ENCODE measurements at regions not wholly inside any gene's neighbourhood (a gene's known extent, or its start where the extent isn't known, plus 50 kb on each side); places are given as distances from the start of the nearest gene placed in this dataset.

GRCh38 chr15:31245756-31246155 is 80.9 kb upstream of the KLF13 start:
- no peaks in the 10 kb centered on the region for H3K9me3 ChIP-seq
- no peak for ATAC-seq
- TF ChIP-seq POLR2A (IDR thresholded peaks at IDR 0.05) (no peak), EP300 (IDR thresholded peaks at IDR 0.05) (no peak), POLR2AphosphoS5 (IDR thresholded peaks at IDR 0.05) (no peak)
- H3K4me3 ChIP-seq: no peak overlapping the region
- 80% methylated on average over 1 of the region's 3 CpGs; no CpG with 5 or more reads in 1 of the 2 donors for WGBS, 2 donors (ENCODE audit: low coverage in 1 of 2)
- H3K27me3 ChIP-seq: peaks cover 6% of the 10 kb centered on the region
- H3K27ac ChIP-seq: no peak overlapping the region
- no peaks in the 10 kb centered on the region for H3K4me1 ChIP-seq
- H3K36me3 ChIP-seq: no peaks in the 10 kb centered on the region

- no peak for TF ChIP-seq EP300 (IDR thresholded peaks at IDR 0.05)
- no peak for TF ChIP-seq POLR2A (IDR thresholded peaks at IDR 0.05)
- no peak for TF ChIP-seq POLR2AphosphoS5 (IDR thresholded peaks at IDR 0.05)
- TF ChIP-seq, protein P1, sequence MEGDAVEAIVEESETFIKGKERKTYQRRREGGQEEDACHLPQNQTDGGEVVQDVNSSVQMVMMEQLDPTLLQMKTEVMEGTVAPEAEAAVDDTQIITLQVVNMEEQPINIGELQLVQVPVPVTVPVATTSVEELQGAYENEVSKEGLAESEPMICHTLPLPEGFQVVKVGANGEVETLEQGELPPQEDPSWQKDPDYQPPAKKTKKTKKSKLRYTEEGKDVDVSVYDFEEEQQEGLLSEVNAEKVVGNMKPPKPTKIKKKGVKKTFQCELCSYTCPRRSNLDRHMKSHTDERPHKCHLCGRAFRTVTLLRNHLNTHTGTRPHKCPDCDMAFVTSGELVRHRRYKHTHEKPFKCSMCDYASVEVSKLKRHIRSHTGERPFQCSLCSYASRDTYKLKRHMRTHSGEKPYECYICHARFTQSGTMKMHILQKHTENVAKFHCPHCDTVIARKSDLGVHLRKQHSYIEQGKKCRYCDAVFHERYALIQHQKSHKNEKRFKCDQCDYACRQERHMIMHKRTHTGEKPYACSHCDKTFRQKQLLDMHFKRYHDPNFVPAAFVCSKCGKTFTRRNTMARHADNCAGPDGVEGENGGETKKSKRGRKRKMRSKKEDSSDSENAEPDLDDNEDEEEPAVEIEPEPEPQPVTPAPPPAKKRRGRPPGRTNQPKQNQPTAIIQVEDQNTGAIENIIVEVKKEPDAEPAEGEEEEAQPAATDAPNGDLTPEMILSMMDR (IDR thresholded peaks at IDR 0.05): no peak
- H3K4me3 ChIP-seq: no peak overlapping the region
- ATAC-seq: no peak
- H3K27me3 ChIP-seq: peaks cover 6% of the 10 kb centered on the region
- H3K36me3 ChIP-seq: no peaks in the 10 kb centered on the region
- no peaks in the 10 kb centered on the region for H3K9me3 ChIP-seq
- no peaks in the 10 kb centered on the region for H3K4me1 ChIP-seq
- H3K27ac ChIP-seq: no peak overlapping the region
- WGBS, 2 donors (ENCODE audit: low coverage in 1 of 2): 92 to 98% methylated on average over 5 to 9 of the region's 13 CpGs
Measured at GRCh38 chr15:31247404-31247803, 79.2 kb upstream of the KLF13 start.

DNA sequence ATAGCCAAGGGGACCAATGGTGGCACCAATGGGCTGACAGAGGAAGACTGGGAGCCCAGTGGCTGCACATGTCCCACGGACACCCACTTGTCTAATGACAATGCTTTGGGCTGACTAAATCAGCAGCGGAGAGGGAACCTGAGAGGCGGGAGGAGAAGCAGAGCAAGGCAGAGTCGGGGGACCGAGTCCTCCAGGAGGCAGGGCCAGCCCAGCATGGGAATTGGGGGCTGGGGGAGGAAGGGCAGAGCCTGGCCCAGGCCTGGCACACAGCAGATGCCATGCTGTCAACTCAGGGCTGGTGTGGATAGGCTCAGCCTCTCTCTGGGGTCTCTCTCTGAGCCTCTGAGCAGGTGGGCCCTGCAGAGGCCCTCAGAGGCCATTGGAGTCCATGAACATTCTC is 78.4 kb upstream of the KLF13 start:
- Histone ChIP-seq H3K36me3 (no peaks in the 10 kb centered on the region), H3K9me3 (no peaks in the 10 kb centered on the region), H3K27ac (no peak overlapping the region), H3K27me3 (peaks cover 6% of the 10 kb centered on the region), H3K4me1 (no peaks in the 10 kb centered on the region), H3K4me3 (no peak overlapping the region)
- WGBS, 2 donors (ENCODE audit: low coverage in 1 of 2): 80% methylated on average over 3 of the region's 5 CpGs; no CpG with 5 or more reads in 1 of the 2 donors
- TF ChIP-seq POLR2AphosphoS5 (IDR thresholded peaks at IDR 0.05): no peak
- TF ChIP-seq POLR2A (IDR thresholded peaks at IDR 0.05): no peak
- no peak for TF ChIP-seq EP300 (IDR thresholded peaks at IDR 0.05)
- TF ChIP-seq, protein P1 (IDR thresholded peaks at IDR 0.05): no peak
- ATAC-seq: no peak

DNA sequence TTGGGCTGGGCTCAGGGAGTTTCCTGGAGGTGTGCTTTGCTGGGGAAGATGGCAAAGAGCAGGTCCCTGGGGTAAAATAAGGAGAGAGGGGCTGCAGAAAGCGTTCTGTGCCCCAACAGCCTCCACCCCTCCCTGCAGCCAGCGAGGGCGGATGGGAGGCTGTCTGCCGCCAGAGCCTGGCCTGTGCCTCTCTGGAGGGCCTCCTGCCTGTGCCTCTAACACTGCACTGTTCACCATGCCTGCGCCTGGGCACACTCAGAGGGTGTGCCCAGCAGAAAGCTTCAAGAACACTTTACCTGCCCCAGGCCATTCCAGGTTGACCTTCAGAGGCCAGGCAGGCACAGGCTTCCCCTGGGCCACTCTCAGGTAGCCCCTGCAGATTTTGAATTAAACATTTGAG is 77.7 kb upstream of the KLF13 start:
- H3K9me3 ChIP-seq: no peaks in the 10 kb centered on the region
- WGBS, 2 donors (ENCODE audit: low coverage in 1 of 2): 100% methylated on average over 2 of the region's 5 CpGs; no CpG with 5 or more reads in 1 of the 2 donors
- H3K27me3 ChIP-seq: peaks cover 6% of the 10 kb centered on the region
- H3K27ac ChIP-seq: no peak overlapping the region
- no peak for TF ChIP-seq POLR2AphosphoS5 (IDR thresholded peaks at IDR 0.05)
- no peak for TF ChIP-seq EP300 (IDR thresholded peaks at IDR 0.05)
- TF ChIP-seq, protein P1 (IDR thresholded peaks at IDR 0.05): no peak
- no peak for TF ChIP-seq POLR2A (IDR thresholded peaks at IDR 0.05)
- no peak for ATAC-seq
- no peaks in the 10 kb centered on the region for H3K4me1 ChIP-seq
- H3K36me3 ChIP-seq: no peaks in the 10 kb centered on the region
- H3K4me3 ChIP-seq: no peak overlapping the region

DNA sequence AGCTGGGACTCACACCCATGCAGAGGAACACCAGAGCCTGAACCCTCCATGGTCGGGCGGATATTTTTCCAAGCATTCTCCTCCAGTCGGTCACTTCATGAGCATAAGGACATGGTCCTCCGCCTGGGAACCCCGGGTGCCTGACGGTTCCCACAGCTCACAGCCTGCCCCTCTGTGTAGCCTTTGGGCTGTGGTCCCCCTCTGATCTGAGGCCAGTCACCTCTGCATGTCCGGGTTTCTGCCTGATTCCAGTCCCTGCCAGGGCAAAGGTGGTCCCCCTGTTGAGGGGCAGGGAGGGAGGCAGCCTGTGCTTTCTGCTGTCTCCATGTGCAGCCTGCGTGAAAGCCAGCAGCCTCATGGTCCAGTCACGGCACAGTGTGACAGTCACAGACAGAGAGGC is 76.6 kb upstream of the KLF13 start:
- Histone ChIP-seq H3K27ac (no peak overlapping the region), H3K4me3 (no peak overlapping the region), H3K4me1 (no peaks in the 10 kb centered on the region), H3K36me3 (no peaks in the 10 kb centered on the region), H3K9me3 (no peaks in the 10 kb centered on the region), H3K27me3 (peaks cover 6% of the 10 kb centered on the region)
- ATAC-seq: no peak
- no CpG with 5 or more reads among the region's 9 CpGs for WGBS, 2 donors (ENCODE audit: low coverage in 1 of 2)
- TF ChIP-seq, protein P1 (IDR thresholded peaks at IDR 0.05): no peak
- TF ChIP-seq POLR2AphosphoS5 (IDR thresholded peaks at IDR 0.05): no peak
- no peak for TF ChIP-seq POLR2A (IDR thresholded peaks at IDR 0.05)
- no peak for TF ChIP-seq EP300 (IDR thresholded peaks at IDR 0.05)
